Mucosa of descending colon (tissue), 3 donors: ENCODE measurements at regions not wholly inside any gene's neighbourhood (a gene's known extent, or its start where the extent isn't known, plus 50 kb on each side); places are given as distances from the start of the nearest gene placed in this dataset.

Source experiments
- ATAC-seq: fragments of 200-7000 bp; cut with Tn5 transposase; one replicate; pipeline ENCODE4 v1.9.1; 2020; ENCODE audit warnings: mild to moderate bottlenecking, moderate library complexity
- DNase-seq, 3 donors: peaks; one replicate each; pipeline ENCODE4 v3.0.0-alpha.2; 2020
- H3K36me3 ChIP-seq: fragments of 200-600 bp; one replicate; pipeline ENCODE4 v1.8.0; 2021; ENCODE audit warnings: low read depth, mild to moderate bottlenecking
- H3K4me1 ChIP-seq: fragments of 200-600 bp; one replicate; pipeline ENCODE4 v1.8.0; 2021; ENCODE audit warnings: low read depth, mild to moderate bottlenecking
- H3K4me3 ChIP-seq: fragments of 200-600 bp; one replicate; pipeline ENCODE4 v1.8.0; 2021; ENCODE audit warnings: mild to moderate bottlenecking
- H3K9me3 ChIP-seq: fragments of 200-600 bp; one replicate; pipeline ENCODE4 v1.8.0; 2021; ENCODE audit warnings: mild to moderate bottlenecking
- intact Hi-C, 2 donors: fragments of 100-400 bp; cut with DNase I in 1 of 2; cut with micrococcal nuclease in 1 of 2; formaldehyde crosslinking; loops; one replicate each; pipeline versions ENCODE4 v1.11.0 to v1.11.1; 2022; cut with DNase I, micrococcal nuclease
- TF ChIP-seq, protein P1 (sequence below): fragments of 200-600 bp; IDR thresholded peaks from one replicate; pipeline ENCODE4 v1.8.0; 2022; ENCODE audit warnings: antibody characterized with exemption, mild to moderate bottlenecking
- donor health status: DM: no; HTN: no; CAD: no; lungs with moderate emphysema.
- donor health status: DM: no; HTN: no; CAD: no.
- donor health status: DM: no; HTN: yes; CAD: no.

DNA sequence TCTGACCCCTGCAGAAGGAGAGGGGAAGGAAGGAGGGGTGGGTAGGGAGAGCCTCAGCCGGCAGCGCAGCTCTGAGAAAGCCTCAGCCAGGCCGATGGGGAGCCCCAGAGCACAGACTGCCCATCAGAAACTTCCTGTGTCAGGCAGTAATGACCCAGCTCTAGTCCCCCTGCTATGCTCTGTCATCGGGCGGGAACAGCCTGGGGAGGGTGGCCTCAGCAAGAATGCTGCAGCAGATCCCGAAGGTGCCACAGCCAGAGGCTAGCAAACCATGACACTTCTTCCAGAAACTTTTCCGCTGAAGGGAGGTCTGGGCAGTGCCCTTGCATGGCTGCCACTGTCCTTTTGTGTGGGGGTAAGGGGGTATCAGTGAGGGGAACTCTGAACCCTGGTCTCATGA, 279.0 kb downstream of the BCOR start:
- Histone ChIP-seq H3K36me3 (no peaks in the 10 kb centered on the region), H3K4me1 (no peaks in the 10 kb centered on the region), H3K9me3 (no peaks in the 10 kb centered on the region), H3K4me3 (no peak overlapping the region)
- DNase-seq (no peak), ATAC-seq (no peak)
- TF ChIP-seq, protein P1, sequence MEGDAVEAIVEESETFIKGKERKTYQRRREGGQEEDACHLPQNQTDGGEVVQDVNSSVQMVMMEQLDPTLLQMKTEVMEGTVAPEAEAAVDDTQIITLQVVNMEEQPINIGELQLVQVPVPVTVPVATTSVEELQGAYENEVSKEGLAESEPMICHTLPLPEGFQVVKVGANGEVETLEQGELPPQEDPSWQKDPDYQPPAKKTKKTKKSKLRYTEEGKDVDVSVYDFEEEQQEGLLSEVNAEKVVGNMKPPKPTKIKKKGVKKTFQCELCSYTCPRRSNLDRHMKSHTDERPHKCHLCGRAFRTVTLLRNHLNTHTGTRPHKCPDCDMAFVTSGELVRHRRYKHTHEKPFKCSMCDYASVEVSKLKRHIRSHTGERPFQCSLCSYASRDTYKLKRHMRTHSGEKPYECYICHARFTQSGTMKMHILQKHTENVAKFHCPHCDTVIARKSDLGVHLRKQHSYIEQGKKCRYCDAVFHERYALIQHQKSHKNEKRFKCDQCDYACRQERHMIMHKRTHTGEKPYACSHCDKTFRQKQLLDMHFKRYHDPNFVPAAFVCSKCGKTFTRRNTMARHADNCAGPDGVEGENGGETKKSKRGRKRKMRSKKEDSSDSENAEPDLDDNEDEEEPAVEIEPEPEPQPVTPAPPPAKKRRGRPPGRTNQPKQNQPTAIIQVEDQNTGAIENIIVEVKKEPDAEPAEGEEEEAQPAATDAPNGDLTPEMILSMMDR, result no peak
- intact Hi-C loops, result no loop called here

DNA sequence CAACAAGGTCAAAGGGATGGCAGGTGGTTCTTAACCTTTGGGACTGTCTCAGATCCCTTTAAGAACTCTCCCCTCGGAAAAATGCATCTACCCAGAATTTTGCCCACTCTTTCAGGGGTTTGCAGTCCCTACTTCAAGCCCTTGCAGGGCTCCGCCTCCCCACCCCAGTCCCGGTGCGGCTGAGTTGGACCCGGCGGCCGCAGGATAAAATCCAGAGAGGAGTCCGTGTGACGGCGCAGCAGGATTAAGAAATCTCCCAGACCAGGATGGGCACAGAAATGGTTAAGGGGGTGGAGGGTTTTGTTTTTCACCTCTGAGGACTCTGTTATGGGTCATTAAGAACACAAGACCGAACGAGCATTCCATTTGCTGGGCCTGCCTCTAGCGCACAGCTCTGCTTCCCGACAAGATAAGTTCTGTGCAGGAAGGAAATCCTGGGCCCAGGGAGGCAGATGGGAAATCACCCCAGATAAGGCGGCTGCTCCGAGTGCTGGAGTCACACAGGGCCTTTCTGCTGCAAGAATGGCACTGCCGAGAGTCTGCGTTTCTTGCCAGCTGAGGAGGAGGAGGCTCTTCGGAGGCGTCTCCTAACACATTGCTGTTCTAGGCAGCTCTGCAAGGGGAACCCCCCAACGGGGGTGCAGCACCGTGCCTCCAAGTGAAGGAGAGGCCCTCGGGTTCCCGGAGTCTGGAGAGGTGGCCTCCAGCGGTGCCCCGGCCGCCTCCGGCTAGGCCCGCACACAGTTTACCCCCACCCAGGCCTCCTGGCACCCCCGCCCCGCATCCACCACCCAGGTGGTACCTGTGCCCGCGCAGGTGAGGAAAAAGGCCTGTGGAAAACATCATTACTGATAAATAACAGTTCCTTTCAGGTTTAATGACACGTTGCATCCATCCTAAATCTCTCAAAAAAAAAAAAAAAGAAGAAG, 277.6 kb downstream of the BCOR start:
- no peak for DNase-seq
- no peaks in the 10 kb centered on the region for H3K9me3 ChIP-seq
- H3K4me1 ChIP-seq, result no peaks in the 10 kb centered on the region
- ATAC-seq, result no peak
- TF ChIP-seq, protein P1, result no peak
- no peaks in the 10 kb centered on the region for H3K36me3 ChIP-seq
- intact Hi-C loops, result no loop called here
- no peak overlapping the region for H3K4me3 ChIP-seq

- intact Hi-C loops, result no loop called here
- no peaks in the 10 kb centered on the region for H3K9me3 ChIP-seq
- no peaks in the 10 kb centered on the region for H3K36me3 ChIP-seq
- TF ChIP-seq, protein P1, result no peak
- DNase-seq (no peak), ATAC-seq (no peak)
- H3K4me3 ChIP-seq, result no peak overlapping the region
- H3K4me1 ChIP-seq, result no peaks in the 10 kb centered on the region
Observed at GRCh38 chrX:39820938-39821708, 276.6 kb downstream of the BCOR start.

GRCh38 chrX:39821709-39822095, 276.1 kb downstream of the BCOR start:
- H3K4me1 ChIP-seq, result no peaks in the 10 kb centered on the region
- no peaks in the 10 kb centered on the region for H3K9me3 ChIP-seq
- no peaks in the 10 kb centered on the region for H3K36me3 ChIP-seq
- TF ChIP-seq, protein P1, result no peak
- intact Hi-C loops, result no loop called here
- no peak for ATAC-seq
- no peak for DNase-seq
- H3K4me3 ChIP-seq, result no peak overlapping the region

- Histone ChIP-seq H3K9me3 (no peaks in the 10 kb centered on the region), H3K36me3 (no peaks in the 10 kb centered on the region), H3K4me3 (no peak overlapping the region), H3K4me1 (no peaks in the 10 kb centered on the region)
- TF ChIP-seq, protein P1, result no peak
- intact Hi-C loops, result no loop called here
- DNase-seq, result no peak
- ATAC-seq, result no peak
Observed at GRCh38 chrX:39822133-39822748, 275.5 kb downstream of the BCOR start.
